HG03520 (cell line): ENCODE measurements at regions not wholly inside any gene's neighbourhood (a gene's known extent, or its start where the extent isn't known, plus 50 kb on each side); places are given as distances from the start of the nearest gene placed in this dataset.

ENCODE experiments used
- ATAC-seq: cut with Tn5 transposase; IDR thresholded peaks from one replicate; pipeline ENCODE4 v1.9.1; 2021; ENCODE audit warnings: mild to moderate bottlenecking, moderate library complexity; ENCODE audit not compliant: unreplicated experiment

DNA sequence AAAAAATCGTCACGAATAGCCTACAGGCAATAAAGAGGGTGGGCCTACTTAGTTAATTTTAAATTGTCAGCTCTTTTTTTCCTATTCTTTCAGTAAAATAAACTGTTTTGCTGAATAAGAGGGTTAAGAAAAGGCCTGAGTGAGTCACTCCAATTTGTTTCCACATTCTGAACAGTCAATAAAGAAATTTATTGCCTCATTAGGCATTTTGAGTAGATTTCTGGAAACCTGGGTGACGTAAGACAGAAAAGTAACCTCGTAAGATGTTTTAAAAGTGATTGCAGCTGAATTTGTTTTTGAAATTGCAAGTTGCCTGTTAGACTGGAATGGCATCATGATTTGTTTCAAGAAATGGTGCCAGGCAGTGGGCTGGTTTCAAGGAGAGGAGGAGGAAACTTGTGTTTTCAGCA lies 439.3 kb downstream of the USP25 start:
- ATAC-seq, result no peak

DNA sequence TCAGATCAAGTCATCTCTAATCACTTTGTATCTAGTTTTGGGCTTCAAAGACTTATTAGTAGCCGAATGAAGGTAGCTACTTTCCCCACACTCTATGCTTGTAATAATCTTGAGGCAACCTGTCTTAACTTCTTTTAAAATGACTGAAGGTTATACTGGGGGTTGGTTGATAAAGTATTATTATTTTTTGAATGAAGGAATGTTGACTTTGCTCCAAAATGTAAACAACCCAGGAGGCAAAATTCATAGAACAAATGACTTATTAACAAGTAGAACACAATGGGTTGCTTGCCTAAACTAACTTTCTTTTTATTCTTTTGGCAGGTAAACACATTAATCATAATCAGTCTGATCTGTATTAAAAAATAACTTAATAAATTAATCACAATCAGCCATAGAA lies 440.0 kb downstream of the USP25 start:
- ATAC-seq, result no peak

DNA sequence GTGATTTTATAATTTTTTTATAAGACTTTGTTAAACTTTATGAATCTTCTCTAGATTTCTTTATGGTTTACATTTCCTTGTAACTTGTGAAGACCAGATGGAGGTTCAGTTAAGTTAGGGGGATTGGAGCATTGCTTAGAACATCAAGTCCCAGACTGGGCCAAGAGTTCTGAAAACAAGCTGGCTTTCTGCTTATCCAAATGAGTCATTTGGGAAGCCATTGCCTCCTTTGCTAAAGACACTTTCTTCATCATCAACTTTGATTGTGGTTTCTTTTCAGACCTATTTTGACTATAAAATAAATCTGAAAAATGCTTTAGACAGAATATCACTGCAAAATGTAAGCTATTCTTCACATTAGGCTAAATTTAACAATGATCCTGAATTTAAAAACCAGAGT lies 446.8 kb downstream of the USP25 start:
- ATAC-seq, result no peak

DNA sequence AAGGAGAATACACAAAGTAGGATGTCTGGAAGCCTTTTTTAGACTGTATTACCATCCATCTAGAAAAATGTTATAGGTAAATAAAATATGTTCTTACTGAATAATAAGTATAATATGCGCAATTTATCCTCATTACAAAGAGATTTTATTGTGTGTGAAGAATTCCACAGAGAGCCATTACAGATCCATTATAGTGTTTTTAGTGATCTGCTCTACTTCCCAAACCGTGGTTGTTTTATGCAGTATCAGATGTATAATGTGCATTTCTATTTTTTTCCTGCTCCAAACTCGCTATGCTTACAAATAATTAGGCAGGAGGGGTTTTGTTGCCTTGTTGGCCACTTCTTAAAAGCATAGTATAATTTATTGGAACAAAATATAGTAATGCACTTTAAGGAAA lies 447.8 kb downstream of the USP25 start:
- ATAC-seq, result no peak

DNA sequence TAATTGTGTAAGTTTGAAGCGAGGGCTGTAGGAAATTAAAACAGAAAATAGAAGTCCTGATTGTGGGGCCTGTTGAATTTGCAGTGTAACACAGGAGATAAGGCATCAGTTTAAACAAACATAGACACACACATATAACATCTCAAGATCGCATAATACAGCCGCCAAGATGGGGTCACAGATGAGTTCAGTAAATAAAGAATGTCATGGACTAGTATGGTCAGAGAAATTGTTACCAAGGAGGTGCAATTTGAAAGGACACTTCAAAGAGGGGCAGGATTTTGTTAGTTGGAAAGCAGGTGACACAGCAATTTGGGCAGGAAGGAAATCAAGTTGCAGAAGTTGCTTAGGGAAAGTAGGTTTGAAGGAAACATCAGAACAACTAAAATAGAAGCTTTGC lies 450.0 kb downstream of the USP25 start:
- ATAC-seq, result no peak

DNA sequence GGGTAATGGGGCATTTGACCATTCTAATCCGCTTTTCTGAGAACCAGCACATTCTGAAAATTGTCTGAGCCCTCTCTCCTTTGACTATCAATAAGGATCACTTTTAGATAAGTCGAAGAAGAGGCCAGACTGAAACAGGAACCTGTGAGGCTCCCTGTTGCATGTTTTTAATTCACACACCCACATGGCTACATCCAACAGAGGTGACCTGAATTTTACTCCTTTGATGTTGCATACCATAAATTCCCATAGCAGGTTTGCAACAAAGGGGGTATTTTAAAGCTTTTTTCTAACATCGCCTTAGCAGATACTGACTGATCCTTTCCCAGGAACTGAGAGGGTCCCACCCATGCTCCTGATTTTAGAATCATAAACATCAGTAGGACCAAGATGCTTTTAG lies 450.8 kb downstream of the USP25 start:
- ATAC-seq, result no peak

DNA sequence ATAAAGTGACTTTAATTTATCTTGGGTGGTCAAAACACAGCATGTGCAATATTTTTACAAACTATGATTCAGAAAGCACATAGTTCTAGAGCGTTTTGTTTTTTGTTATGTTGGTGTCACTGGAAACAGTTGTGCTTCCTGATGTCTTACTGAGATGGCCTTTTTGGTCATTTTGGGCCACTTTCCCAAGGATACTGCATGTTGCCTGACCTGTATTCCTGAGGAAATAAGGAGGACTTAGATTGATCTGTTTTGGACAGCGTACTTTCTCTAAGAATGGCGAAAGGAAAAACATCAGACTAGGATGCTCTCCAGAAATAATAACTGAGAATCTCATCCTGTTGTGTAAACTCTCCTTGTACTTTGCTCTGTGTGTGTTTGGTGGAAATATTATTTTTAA lies 451.2 kb downstream of the USP25 start:
- ATAC-seq, result no peak

DNA sequence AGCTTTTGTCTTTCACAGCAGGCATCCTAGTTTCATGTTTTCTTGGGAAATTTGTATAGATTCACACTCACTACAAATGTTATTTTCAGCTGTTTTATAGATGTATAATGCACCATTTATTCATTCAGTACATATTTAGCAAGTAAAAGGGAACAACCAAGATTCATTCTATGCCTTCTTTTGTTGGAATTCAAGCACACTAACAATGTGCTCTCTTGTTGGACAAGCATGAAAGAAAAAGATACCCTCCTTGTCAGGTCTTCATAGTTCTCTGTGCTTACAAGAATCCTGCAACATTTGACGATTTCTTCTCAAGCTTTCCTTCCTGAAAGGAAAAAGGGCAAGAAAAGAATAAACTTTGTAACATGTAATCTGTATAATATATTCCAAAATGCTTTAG lies 456.0 kb downstream of the USP25 start:
- ATAC-seq, result no peak

DNA sequence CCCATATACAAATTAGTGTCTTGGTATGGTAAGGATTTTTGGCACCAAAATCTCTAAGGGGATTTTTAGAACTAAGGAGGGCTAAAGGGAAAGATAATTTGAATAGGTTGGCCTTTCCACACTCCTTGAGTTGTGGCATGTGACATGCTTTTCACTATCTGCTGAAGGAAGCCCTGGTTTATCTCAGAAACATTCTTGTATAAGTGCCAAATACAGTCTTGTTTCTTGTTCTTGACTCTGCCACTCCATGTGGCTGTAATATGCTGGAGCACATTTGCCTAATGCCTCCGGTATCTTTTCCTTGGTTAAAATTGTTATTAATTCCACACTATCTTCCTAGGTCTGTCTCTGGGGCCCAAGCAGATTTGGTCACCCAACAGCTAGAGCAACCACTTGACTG lies 457.0 kb downstream of the USP25 start:
- ATAC-seq, result no peak

DNA sequence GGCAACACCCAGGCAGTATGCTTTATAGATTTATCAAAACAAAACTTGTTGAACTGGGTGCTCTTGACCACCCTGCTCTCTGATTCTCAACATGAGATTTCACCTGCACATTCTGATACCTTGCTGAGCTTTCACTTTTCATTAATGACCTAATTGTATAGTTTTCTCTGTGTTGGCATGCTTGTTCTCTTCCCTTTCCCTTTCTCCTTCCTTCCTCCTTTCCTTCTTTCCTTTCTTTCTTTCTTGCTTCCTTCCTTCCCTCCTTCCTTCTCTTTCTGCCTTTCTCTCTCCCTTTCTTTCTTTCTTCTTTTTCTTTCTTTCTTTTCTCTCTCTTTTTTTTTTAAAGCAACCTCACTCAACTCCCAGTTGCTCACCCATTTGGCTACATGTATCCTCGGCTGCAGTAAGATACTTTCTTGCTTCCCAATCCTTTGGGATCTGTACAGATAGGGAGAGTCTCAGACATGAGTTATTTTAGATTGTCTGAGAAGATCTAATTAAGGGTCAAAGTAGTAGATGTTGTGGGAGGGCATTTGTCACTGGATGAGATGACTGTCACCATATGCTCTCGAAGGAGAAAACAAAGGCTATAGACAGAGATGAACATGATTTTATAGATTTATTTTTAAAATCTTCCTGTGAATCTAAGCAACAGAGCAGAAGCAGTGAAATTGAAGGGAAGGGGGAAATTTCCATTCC lies 458.0 kb downstream of the USP25 start:
- ATAC-seq, result no peak

DNA sequence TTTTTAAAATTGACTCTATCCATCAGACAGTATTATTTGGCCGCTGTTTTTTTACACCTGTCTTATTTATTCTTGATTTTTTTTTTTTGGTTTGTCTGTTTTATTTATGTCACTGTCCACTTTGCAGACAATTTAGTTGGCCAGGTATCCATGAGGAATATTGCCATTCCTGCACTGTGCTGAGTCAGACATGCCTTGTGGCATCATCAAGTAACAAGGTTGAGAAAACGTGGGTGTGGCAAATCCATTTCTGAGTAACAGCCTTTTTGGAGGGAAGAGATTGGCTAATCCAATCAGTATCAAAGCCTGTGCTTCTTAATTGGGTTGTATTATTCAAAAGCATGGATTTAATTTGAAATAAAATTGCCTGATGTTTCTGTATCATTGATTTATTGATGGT lies 463.1 kb downstream of the USP25 start:
- ATAC-seq, result no peak

DNA sequence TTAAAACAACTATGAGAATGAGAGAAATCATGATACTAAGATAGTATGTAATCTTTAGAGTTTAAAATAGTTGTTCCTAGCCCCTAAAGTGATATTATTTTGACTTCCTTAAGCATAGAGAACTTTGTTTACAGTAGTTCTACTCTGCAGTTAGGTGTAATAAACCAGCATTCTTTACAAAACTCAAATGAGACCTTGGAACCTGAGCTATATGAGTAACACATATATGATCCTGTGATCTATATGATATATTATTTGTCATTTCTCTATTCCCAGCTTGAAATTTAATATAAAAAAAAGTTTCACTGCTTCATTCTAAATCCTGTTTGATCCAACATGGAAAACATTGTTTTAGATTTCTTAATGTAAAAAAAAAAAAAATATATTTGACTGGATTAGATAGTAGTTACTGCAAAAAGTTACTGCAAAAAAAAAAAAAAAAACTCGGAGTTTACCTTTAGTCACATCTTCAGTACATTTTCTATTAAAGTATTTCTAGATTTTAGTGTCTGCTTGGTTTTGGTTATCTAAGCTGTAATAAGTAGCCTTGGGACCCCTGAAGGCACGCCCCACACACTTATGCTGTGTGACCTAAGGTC lies 463.8 kb downstream of the USP25 start:
- ATAC-seq, result no peak

DNA sequence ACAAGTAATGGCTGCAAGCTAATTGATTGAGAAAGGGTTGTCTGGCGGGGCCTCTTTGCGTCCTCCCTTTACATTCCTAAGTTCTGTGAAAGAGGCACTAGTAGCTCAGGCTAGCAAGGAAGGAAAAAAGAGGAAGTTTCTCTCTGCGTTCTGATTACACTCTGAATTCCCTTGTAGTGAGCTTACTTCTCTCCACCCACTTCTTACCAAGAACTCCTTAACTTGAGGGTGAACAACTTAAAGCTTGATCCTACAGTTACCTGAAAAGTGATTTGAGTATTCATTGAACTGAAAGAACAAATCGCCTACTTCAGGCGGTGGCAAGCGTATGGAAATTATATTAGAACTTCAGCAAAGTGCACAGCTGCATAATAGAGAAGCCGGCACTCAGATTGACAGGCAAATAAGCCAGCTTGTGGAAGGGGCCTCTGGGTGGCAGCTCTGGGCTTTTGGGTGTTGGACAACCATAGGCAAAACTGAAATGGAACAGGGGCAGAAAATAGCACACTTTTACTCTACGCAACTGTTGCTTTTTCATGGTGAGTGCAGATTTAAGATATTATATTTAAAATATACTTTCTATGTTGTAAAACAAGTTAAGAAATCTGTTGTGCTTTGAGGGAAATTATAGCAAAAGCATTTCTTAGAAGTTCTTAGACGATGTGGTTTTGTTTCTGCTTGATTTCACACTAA lies 464.5 kb downstream of the USP25 start:
- ATAC-seq, result no peak

DNA sequence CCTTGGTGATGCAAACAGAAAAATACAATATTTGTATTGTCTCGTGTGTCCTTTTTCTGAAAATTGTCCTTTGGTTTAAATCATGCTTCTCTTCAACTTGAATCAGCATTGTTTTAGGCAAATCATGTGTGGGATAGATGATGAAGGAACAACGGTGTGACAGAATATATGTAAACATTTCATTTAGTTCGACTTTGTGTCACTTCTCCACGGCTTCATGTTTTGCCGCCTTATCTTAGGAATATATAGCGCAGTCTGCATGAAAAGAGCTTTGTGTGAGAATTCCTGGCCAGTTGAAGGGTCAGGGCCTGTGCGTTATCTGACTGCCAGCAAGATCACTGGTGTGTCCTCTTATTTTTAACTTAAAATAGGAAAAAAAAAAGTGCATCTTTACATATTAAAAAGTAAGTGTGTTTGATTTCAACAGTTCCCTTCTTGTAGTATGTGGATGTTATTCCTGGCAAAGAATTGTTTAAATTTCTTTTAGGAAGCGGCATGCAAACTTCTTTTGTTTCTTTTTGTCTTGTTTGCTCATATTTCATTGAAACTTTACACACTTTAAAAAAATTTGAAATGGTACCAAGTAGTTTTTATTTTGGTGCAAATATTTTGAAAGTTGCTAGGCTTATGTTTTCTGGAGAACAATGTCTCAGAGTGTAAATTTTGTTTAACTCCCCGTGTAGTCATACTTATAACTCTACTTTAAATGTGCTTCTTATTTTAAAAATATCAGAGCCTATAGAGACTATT lies 465.2 kb downstream of the USP25 start:
- no peak for ATAC-seq

DNA sequence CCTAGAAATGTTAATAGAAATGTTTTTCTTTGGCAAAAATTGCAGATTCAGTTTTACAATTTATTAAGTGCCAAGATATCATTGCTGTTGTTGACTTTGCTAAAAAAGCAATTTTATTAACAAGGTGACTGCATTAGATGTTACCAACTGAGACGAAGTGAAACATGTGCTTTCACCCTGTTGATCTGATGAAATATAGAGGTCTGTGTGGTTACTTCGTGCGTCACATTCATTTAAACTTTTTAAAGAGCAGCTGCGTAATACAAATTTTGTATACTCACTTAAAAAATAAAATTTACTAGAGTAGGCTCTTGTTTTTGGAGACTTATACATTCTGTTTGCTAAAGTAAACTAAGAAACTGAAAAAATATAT lies 465.7 kb downstream of the USP25 start:
- ATAC-seq, result no peak

DNA sequence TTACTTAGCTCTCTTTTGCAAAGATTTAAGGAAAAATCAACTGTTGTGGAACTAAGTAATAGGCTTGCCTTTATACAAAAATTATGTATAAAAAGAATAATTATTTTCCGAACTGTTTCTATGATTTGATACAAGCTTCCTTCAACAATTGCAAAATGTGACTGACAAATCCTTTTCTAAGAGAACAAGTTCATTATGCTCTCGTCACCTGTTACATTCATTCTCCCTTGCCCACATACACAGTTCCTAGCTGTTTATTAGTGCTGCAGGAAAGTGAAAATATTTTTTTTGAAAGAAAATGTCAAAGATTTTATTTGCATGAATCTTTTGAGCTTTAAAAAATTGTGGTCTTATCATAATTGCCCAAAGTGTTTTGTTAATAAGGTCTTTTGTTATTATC lies 466.2 kb downstream of the USP25 start:
- ATAC-seq, result no peak

DNA sequence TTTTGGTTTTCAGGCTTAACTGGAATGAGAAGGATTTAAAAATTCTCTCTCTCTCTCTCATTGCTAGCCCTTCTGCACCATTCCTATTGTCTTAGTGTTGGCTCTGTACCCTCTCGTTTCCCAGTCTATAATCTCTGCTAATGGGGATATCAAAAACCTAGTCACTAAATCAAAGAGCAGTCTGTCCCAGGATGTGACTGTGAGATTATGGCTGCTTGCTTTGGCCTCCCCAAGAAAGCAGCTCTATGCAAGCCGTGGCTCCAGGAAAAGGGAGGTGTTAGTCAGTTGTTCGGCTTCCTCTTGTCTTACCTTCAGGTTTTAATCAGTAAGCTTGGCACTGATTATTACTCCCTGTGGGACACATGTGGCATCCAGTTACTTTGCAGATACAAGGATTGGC lies 468.8 kb downstream of the USP25 start:
- ATAC-seq, result no peak

DNA sequence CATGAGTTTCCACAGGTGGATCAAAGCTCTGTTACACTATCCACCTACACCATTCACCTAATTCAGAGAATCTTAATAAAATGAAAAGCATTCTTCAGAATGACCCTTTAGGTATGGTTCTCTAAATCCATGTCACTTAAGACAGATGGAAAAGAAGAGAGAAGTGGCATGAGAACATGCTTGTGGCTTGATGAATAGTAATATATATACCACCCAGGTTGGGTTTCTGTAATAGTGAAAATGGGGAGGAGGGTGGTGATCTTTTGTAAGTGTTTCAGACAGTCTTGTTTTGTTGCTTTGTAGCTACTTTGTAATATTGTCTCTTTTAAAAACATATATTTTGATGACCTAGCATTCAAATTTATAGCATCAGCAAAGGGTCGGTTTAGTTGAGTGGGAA lies 469.8 kb downstream of the USP25 start:
- ATAC-seq, result no peak

DNA sequence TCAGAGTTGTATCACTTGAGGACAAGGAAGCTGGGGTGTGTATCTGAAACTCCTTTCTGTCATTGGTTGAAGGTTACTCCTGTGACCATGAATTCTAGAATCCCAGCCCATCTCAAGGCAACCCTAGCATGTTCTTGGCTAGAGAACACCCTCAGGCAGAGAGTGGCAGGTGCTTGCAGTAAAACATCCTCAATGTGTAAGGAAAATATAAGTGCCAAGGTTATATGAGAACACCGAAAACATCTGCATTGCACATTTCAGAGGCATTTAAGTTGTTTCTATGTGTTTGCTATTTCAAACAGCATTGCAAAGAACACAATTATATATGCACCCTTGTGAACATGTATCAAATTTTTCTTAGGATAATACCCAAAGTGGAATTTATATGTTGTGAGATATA lies 471.9 kb downstream of the USP25 start:
- no peak for ATAC-seq

DNA sequence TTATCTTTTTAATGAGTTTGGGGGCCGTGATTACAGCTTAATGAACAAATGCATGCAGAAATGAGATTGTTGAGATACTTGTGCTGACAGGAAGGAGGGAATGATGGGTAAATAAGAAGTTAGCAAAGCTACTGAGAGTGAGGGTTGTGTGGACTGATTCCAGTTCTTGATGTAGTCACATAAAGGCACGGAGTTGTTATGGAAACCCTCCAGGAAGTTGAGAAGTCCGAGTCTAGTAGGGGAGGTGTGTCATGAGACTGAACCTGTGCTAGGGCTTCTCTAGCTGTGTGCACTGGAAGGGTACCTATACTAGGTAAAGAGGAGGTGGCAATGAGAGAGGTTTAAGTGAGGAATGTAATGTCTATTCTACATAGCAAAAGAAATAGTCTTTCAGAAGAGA lies 475.7 kb downstream of the USP25 start:
- ATAC-seq, result no peak

DNA sequence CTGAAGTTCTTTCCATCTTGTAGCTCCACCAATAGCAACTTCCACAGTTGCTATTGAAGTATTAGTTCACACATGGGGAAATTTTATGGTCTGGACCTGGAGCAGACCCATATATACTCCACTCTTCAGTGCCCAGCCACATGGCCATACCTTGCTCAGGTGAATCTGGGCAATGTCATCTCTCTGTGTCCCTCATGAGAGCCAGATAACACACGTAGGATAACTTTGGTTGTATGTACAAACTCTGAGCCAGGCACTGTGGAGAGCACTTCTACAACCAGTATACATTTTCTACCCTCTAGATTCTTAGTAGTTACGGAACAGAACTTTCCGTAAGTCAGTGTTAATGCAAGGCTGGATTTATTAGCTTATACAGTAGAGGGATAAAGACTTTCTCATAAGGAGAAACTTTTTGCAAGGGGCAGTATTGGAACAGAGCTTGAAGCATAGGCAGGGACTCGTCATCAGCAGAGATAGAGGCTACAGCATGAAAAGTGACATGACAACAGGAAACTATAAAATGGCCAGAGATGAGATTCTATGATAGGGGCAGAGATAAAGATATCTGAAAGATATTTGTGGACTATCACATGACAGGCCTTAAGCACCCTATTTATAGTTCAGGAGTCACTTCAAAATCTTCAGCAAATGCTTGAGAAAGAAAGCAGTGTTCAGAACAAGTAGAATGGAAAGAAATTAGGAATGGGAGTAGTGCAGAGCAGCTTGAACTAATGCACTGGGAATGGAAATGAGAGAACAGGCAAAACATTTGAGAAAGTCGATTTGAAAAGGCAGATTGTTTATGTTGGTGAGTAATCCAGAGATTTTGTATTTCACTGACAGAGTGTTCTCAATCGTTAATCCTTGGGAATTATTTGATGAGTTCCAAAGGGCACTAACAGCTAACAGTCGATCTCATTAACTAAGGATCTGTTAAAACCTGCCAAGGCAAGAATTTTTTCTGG lies 481.8 kb downstream of the USP25 start:
- ATAC-seq, result no peak
